Urothelium cell line (cell line): ENCODE measurements at regions not wholly inside any gene's neighbourhood (a gene's known extent, or its start where the extent isn't known, plus 50 kb on each side); places are given as distances from the start of the nearest gene placed in this dataset.
"Not testable (repeated sequence)": the region's sequence is repeated elsewhere in the genome, so short reads cannot be mapped to it uniquely, and the experiment has no call there.

Experiments
- DNase-seq: peaks from one replicate; pipeline ENCODE4 v3.0.0; 2011; ENCODE audit warnings: low spot score, mixed read lengths
- FAIRE-seq: peaks from 2 replicates; lab custom pipeline; 2011; peaks lifted over from hg19 to GRCh38; lab: Jason Lieb, UNC

DNA sequence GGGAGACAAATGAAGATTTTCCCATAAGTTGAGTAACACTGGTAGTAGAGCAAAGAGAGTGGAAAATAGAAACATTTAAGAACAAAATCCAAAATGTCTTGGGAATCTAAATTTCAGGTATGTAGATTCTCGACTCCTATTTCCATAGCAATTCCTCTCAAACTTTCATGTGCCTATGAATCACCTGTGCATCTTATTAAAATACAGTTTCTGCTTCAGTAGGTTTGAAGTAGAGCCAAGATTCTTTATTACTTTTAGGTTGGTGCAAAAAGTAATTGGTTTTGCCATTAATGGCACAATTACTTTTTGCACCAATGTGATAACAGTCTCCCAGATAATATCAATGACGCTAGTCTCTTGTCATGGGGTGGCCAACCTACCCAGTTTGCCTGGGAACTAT lies 115.3 kb upstream of the SLC5A12 start:
- DNase-seq: no peak
- no peak for FAIRE-seq

DNA sequence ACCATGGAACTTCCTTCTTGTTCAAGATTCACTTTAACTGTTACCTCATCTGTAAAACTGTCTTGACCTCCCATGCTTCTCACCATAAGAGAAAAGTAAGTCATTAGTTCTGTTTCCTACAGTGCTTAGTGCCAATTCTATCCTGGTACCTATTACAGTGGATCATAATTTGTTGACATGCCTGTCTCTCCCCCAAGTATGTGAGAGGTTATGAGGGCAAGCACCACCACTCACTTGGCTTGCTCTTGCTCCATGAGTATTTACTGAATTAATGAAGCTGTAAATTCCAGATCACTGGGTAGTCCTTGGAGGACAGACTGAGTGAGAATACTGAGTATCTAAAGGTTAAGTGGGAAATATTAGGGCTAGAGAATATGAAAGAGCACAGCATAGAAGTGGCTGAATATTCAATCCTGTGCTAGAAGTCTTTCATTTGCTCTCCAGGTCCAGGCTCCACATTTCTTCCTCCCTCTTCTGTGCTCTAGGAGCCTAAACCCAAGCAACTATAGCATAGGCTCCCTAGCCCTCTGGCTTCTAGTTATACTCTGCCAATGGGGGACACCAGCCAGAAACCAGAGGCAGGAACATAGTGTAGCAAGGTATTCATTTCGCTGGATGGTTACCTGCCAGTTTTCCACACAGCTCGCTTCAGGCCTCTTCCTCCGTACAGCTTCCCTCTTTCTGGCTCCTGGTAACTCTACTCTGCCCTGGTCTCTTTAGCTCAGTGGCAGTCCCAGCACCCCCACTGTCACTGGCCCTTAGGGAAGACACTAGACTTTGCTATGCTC lies 118.2 kb upstream of the SLC5A12 start:
- no peak for FAIRE-seq

DNA sequence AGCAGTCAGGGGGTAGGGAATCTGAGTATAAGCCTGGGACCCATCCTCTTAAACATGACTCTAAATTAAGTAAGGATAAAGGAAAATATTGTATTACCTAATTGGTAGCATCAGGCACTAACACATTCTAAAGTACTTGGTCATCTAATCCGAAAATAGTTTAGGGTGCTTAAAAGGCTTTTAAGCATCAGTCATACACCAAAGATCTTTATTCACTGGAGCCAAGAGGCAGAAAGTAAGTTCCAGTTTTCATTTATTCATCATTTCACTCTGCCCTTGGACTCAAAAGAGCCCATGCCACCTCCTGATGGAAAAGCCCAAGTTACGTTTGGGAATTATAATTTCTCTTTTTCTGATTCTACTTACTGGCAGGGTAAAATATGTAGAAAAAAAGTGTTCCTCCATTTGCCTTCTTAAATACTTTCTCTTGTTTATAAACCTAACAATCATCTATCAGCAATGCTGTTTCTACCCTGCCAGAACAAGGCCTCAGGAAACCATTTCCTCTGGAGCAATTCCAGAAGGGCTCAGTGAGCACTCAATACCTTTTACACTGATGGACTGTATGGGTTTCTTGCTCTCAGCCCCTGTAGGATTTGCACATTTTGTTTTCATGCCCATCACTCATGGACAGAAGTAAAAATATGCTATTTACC lies 120.1 kb upstream of the SLC5A12 start:
- DNase-seq: no peak
- no peak for FAIRE-seq

More for the DNA sequence above, 118.2 kb upstream of the SLC5A12 start:
- no peak for DNase-seq

DNA sequence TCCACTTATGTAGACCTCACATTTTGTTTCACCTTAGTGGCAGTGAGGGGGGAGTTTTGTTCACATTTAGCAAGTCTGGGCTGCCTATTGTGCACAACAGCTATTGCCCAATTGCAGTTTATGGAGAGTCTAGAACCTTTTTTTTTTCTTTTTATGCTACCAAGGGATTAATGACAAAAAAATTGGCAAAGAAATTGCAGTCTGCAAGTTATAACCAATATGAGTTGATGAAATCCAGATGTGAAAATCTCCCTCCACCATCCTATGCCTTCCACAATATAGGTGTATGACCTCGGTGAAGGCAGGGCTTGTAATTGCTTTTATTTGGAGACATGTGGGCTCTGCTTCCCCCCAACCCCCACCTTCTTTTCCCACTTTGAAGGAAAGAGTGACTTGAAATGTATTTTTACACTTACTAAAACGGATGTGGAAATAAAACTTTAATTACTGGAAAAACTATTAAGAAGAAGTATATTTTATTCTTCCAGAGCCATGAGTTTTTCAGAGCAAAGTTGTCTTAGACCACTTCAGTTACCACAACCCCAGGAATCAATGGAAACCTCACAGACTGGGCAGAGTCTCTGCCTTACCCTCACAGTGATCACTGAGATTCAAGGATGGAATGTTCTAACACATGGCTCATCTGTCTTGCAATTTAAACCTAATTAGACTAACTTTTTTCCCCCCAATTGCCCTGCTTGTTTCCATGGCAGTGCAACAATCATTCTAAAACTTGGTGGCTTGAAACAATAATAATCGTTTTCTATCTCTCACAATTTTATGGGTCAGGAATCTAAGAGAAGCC lies 120.8 kb upstream of the SLC5A12 start:
- no peak for DNase-seq
- FAIRE-seq: no peak

DNA sequence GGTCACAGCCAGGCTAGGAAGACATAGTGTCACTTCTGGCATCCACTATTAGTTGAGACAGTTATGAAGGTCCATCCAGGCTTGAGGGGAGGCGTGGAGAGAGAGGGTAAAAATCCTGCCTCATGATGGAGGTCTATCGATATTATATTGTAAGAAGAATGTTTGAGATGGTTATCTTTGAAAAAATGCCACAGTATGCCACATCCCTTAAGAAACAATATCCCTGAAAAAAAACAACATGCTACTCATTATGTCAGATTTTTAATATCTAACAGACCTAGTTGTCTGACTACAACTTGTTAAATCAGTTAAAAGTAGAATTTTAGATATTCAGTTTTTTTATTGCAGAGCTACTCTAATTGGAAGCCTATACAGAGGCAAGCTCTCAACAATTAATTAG lies 121.7 kb upstream of the SLC5A12 start:
- no peak for FAIRE-seq
- DNase-seq: no peak

DNA sequence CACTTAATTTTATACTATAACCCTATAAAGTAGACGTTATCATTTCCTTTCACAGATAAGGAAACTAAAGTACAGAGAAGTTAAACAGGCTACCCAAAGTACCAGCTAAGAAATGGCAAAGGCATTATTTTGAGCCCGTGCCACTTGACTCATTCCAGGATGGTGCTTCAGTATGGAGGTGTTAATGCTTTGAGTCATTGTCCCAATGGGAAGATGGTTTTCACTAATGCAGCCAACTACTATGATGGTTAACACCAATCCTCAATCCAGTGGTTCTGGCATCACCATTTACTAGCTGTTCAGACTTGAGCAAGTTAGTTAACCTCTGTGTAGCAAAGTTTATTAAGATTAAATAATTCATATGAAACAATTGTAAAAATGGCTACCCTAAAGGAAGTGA lies 123.1 kb upstream of the SLC5A12 start:
- DNase-seq (no peak), FAIRE-seq (no peak)

DNA sequence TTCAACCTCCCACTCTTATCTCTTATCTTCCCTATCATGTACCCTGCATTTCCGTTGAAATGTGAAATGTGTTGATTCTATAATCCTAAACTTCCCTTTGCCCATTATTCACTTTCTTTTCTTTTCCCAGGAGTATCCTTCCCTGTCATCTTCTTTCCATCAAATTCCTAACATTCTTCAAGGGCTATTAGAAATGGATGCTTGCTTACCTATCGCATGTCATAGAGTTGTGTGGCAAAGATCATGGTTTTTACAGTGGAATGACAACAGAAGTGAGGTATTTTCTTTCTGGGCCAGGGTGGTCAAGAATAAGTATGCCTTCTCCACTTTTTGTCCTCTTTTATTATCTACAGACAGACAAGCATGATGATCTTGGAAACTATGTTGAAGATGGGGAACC lies 124.4 kb upstream of the SLC5A12 start:
- FAIRE-seq (no peak), DNase-seq (no peak)

DNA sequence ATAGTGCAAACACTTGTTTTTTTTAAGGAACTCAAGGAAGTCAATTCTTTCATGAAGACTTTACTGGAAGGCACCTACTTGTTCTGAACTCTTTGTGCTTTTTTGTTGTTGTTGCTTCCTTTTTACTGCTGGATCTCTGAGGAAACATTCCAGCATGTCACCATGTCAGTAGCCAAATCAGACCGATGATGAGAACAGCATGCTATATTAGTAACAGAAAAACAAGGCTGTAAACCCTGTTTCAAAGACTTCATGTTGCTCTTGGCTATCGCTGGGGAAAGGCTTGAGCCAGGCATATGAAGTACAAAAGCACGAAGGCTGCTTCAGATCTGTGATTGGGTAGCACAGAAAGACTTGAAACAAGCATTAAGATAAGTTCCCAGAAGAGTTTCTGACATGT lies 125.6 kb upstream of the SLC5A12 start:
- DNase-seq (no peak), FAIRE-seq (no peak)

DNA sequence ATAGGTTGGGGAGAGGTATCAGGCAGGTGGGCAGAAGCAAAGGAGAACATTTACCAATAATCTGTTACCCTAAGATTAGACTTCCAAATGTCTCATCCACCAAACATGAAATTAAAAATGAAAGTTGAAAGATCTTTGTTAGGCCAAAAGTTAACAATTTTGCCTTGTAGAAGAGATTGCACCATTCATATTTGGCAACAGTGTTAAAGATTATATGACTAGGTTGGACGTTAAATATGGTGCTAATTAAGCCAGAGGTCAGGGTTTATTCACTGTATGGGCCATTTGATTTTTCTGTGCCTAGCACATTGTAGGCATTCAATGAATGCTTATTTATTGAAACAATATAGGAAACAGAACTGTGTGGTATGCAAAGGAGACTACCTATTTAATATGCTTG lies 126.1 kb upstream of the SLC5A12 start:
- FAIRE-seq (no peak), DNase-seq (no peak)

DNA sequence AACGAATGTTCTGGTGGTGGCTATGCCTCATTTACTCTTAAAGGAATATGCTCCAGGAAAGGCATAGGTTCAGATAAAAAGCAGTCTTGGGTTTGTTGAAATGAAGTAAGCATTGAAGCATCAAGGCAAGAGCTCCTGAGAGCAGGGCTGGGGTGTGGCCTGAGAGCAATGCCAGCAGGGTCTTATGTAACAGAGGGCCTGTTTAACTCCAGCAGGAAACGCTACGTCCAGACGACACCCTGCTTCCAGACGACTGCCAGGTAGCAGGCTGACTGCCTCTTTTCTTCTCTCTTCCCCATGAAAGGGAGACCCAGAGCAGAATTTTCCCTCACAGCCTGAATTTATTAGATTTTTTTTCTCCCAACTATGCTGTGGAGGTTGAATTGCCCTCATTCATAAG lies 127.2 kb upstream of the SLC5A12 start:
- FAIRE-seq (no peak), DNase-seq (peak; percentile 4)

DNA sequence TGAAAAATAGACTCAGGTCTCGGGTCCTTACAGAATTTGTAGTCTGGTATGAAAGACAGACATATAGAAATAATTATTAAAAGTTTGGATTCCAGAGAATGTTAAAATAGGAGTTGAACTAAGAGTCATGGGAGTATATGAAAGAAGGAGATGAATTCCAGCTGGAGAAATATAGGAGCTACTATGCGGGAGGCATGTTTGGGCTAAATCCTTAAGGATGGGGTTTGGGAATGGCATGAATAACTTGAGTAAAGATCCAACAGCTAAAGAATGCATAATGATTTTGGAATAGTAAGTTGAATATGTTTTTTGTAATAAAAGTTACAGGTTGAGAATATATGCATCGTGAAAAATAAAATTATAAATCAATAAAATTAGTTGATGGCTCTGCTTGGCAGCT lies 129.4 kb upstream of the SLC5A12 start:
- FAIRE-seq: no peak
- no peak for DNase-seq

DNA sequence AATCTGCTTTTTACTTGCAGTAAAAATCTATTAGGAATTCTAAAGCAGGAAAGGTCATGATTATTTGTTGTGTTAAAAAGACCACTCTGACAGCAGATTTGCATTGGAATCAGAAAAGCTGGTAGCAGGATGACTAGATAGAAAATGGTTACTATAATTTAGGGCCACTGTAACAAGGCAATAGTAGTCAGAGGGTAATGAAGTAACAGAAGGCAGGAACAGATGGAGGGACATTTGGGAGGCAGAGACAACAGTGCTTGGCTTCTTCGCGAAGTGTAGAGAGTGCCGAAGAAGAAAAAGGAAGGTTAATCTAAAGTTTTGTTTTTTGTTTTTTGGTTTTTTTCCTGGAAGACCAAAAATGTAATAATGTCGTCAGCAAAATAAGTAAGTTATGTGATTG lies 129.8 kb upstream of the SLC5A12 start:
- DNase-seq: no peak
- no peak for FAIRE-seq

DNA sequence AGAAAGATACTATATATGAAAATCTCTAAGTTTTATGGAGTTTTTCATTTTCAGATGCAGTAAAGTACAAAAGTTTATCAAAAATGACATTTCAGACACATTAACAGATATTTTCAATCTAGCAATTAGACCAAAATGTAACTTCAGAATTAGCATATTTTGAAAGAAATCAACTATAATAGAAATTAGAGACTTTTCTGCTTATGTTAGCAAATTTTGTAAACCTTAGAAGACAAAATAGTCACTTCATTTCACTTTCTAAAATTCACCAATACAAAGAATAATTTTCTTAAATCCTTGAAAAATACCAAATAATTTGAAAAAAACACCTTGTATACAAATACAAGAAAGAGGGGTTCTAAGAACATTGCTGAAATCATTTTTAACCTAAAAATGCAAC lies 135.8 kb upstream of the FIBIN start:
- DNase-seq (no peak), FAIRE-seq (no peak)

DNA sequence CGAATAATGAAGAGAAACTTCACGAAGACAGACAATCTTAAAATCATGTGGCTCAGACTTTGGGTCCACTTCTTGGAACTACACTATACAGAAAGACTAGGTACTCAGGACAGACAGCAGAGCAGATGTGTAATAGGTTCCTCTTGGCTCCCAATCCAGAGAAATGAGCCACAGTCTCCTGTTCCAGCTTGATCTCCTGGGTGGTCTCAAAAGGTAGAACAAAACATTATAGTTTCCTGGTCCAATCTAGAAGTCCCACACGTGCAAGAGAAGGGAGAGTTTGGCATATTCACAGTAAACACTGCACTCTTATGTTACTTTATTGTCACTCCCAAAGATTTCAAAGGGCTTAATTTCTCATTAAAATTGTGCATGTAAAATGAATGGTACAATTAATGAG lies 134.5 kb upstream of the FIBIN start:
- no peak for DNase-seq
- FAIRE-seq: no peak

DNA sequence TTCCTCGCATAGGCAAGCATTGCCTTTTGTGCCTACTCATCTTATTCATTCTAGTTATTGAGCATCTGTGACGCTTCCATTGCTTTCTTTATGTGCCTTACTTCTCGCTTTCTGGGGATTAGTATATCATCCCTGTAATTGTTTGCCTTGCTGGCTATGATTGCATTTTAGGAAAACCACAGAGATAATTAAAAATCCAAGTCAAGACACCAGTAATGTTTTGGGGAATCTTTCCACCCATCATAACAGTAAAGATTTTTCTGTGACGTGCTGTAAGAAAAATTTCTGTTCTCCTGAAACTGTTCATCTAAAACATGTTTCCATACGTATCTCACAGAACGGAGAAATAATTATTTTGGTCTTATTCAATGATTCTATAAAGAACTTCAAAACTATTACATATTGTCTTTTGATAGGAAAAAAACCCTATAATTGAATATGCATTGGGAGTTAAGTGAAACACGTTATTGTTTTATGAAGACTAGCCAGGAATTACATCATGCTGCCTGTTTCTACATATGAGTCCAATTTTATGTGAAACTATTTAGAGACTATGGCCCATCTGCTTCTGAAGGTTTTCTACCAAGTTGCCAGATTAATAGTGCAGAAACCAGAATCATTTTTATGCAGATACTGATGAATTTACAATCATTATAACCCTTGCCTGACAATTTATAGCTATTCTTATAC lies 133.7 kb upstream of the FIBIN start:
- DNase-seq: no peak
- FAIRE-seq: no peak

DNA sequence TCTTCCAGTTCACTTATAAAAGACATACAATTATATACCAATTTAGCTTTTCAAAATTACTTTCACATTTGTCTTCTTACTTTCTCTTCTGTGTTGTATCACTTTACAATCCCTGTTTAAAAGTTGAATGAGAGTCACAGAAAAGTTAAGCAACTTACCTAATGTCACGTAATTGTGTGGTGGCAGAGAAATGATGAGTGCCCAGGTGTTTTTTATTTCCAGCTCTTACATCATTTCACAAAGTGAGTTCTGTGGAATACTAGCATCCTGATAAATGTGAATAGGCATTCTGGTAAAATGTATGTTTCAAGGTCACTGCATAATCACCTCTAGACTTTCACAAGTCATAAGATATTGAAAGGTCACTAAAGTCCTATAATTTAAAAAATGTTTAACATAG lies 133.0 kb upstream of the FIBIN start:
- DNase-seq (no peak), FAIRE-seq (no peak)

DNA sequence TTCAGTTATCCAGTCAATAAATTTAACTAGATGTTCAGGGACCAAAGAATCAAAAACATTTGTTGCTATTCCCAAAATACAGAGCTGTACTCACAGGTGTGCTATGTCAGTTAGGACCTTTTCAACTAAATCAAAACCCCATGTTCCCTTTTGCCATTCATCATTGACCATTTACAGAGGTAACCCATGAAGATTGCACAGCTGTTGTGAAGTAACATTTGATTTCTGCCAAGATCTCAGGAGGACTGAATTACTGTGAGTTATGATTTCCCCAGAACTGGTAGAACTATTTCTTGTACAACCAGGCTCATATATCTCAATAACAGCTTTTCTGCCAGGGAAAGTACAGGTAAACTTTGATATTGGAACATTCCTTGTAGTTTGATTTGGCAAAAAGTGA lies 131.1 kb upstream of the FIBIN start:
- FAIRE-seq: no peak
- no peak for DNase-seq

DNA sequence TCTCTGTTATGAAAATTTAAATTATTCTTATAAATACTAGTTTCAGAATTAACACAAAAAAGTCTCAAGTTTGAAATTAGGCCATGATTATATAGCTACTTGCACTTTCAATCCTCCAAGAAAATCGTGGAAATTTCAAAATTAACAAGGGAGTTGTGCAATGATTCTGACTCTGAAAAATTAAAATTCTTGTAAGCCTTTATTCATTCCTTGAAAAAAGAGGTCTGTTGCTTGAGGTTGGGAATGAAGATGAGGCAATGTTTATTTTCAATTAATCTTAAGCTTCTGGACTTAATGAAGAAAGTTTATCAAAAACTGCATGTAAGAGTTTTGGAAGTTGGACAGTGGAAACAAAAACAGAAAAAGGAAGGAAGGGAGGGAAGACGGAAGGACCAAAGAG lies 128.2 kb upstream of the FIBIN start:
- DNase-seq: no peak
- no peak for FAIRE-seq

DNA sequence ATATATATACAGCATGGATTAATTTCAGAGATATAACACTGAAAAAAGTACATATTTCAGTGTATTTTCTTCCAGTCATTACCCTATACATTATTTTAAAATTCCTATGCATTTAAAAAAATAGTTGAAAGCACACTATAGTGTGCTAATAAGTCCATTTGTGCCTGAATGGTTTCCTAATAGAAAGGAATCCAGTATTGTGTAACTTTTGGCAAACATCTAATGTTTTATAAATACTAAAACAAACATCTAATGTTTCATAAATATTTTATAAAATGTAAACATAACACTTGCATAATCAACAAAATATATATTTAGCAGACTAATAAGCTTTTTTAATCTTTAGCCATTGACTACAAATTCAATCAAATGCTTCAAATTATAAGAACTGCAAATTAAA lies 126.6 kb upstream of the FIBIN start:
- no peak for FAIRE-seq
- no peak for DNase-seq

DNA sequence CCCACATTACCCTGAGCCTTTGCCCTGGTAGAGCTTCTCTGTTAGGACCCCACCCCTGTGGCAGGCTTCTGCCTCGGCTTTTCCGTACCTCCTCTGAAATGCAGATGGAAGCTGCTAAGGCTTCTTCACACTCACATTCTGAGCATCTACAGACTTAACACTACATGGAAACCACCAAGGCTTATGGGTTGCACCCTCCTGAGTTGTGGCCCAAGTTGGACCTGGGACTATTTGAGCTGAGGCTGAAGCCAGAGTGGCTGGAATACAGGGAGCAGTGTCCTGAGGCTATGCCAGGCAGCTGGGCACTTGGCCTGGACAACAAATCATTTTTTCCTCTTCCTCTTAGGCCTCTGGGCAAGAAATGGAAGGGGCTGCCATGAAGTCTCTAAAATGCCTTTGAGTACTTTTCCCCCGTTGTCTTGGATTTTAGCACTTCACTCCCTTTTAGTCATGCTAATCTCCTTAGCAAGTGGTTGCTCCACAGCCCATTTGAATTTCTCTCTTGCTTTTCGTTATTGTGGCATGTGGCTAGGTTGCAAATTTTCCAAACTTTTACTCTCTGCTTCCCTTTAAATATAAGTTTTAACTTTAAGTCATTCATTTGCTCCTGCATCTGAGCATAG lies 114.8 kb upstream of the FIBIN start:
- FAIRE-seq (no peak), DNase-seq (no peak)

DNA sequence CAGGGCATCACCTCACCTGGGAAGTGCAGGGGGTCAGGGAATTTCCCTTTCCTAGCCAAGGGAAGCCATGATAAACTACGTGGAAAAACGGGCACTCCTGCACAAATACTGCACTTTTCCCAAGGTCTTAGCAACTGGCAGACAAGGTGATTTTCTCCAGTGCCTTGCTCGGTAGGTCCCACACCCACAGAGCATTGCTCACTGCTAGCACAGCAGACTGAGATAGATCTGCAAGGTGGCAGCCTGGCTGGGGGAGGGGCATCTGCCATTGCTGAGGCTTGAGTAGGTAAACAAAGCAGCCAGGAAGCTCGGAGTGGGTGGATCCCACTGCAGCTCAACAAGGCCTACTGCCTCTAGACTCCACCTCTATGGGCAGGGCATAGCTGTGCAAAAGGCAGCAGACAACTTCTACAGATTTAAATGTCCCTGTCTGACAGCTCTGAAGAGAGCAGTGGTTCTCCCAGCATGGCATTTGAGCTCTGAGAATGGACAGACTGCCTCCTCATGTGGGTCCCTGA lies 111.5 kb upstream of the FIBIN start:
- DNase-seq, FAIRE-seq: not testable (repeated sequence)
